GM19467 (cell line): ENCODE measurements at regions not wholly inside any gene's neighbourhood (a gene's known extent, or its start where the extent isn't known, plus 50 kb on each side); places are given as distances from the start of the nearest gene placed in this dataset.
A peak's percentile ranks its signal among the peaks of the same experiment; 100 is the strongest.
"Not testable (repeated sequence)": the region's sequence is repeated elsewhere in the genome, so short reads cannot be mapped to it uniquely, and the experiment has no call there.

Source experiments
- ATAC-seq: cut with Tn5 transposase; IDR thresholded peaks from one replicate; pipeline ENCODE4 v1.9.1; 2021; ENCODE audit warnings: mild to moderate bottlenecking, moderate library complexity; ENCODE audit not compliant: unreplicated experiment

DNA sequence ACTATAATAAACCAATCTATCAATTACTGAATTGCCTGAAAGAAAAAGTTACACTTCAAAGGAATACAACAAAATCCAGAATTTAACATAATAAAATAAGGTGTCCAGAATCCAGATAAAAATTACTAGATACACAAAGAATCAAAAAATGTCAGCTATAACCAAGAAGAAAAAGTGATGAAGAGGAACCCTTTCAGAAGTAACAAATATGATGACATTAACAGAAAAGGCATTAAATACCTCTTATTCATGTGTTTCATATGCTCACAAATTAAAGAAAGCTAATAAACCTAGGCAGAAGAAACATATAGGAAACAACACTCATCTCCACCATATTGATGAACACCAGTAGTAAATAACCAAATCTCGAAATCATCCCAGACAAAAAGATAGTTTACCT lies 722.8 kb downstream of the ADCYAP1 start:
- ATAC-seq, result no peak

DNA sequence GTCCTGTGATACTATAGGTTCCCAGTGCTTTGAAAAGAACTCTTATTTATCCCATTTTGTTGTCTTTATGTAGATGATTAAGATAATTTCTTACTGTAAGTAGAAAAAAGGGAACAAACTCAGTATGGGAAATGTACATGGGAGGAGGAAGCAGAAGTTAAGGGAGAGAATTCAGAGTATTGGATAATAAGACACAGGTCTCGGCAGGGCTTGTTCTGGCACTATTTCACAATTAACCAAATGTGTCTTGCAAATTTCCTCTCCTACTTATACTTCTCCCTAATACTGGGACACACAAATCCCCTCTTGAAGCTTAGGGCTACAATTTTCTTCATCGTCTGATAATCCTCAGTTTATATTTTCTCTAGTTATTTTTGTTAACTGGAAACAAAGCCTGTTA lies 744.0 kb downstream of the ADCYAP1 start:
- no peak for ATAC-seq

DNA sequence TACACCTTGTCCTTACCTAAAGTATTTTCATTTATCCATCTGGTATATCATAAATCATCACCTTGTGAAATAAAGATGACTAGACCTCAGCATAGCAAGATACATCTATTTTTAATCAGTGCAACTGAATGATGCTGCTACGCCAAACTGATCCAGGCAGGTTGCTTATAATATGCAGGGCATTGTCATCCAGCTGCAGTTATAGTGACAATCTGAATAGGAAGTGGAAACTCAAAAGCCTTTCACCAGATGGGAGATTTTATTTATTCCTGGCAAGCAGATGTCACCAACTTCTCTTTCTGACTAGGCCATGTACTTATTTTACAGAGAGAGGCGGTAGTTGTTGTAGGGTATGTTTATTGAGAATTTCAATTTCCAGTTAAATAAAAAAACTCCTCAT lies 747.3 kb downstream of the ADCYAP1 start:
- ATAC-seq, result no peak

DNA sequence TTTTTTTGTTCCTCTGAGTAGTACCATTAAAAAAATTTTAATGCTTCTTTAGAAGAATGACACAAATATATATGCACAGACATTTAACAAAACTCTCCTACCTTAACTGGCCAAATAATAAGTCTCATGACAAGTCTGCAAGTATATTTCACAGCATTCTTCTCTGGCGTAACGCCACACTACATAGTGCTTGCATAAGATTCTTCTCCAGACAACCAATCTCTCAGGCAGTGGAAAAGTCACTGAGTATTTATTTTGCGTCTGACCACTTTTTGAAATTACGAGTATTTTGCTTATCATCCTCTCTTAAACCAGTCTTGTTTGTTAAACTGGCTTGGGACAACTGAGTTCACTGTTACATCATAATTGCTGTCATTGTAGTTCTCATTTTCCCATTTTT lies 749.2 kb downstream of the ADCYAP1 start:
- ATAC-seq, result no peak

GRCh38 chr18:1657876-1658275 lies 753.2 kb downstream of the ADCYAP1 start:
- no peak for ATAC-seq

DNA sequence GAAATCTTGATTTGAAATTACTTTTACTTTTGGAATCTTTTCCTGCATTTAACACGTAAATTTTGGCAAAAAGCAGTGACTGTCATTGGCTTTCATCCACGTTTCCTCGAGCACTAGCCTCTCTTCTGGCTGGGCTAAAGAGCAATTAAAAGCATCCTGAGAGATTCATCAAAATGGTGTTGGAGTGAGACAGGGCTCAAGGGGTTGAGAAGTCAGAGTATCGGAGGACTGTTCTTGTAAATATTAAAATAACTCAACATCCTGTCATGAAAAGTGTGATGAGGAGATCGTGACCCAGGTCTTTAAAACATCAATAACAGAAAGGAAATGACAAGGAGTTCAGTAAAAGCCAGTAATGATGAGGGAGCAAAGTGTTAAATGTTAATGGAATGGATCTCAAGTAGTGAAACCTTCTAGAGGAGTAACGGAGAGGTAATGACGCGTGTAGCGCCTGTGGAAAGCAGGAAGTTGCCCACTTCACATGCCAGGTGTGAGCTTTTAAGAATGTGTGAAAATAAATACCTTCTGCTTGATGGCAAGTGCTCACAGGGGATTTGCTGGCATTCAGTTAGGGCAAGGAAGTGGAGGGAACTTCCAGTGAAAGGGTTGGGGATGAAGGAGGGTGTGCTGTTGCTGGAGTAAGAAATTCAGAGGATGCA lies 754.4 kb downstream of the ADCYAP1 start:
- no peak for ATAC-seq

DNA sequence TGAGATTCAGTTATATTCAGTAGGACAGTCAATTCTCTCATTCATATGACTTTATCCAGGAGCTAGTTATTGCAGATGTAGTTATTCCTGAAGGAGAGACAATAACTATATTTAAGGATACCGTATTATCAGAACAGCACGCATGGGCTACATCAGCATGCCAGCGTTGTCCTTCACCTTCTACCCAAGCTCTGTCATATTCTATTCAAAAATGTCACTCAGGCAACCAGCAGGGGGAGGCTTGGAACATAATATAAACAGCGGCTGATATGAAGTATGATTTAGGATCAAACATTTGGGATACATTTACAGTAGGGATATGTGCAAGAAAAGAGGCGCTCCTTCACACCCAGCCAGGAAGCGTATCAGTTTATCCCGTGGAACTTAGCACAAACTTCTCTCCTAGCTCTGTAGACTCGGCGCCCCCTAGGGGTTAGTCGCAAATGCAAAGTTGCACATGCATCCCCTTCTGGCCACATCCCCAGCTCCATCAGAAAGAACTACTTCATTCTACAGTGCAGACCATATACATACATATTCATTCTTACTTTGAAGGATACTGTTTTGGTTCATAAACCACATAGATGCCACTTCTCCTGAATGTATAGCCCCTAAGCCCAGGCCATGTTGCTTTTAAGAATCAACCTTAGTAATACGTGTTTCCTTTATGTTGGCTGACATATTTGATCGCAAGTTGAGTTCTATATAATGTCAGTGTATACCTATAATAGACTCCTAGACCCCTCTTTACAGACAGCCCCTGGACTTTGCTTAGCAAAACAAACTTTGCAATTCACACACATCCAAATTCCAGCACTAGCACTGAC lies 759.4 kb downstream of the ADCYAP1 start:
- peak; percentile 83 for ATAC-seq

DNA sequence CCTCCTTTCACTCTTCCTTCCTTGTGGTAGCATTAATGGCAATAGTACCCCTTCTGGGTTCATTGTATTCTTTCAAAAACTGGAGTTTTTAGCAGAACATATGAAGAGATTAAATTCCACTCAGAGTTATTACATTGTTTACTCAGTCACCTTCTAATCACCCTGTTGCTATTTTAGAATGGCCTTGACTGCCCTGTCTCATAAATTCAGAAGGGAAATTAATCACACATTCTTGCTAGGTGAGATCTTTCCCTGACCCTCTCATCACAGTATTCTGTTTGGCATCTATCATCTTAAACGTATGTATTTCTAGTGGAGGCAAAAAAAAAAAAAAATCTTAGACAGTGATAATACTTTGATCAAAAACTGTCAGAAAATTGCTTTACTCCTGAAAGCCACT lies 760.4 kb downstream of the ADCYAP1 start:
- no peak for ATAC-seq

- ATAC-seq, result no peak
These were observed 763.6 kb downstream of the ADCYAP1 start for GRCh38 chr18:1668279-1668678.

DNA sequence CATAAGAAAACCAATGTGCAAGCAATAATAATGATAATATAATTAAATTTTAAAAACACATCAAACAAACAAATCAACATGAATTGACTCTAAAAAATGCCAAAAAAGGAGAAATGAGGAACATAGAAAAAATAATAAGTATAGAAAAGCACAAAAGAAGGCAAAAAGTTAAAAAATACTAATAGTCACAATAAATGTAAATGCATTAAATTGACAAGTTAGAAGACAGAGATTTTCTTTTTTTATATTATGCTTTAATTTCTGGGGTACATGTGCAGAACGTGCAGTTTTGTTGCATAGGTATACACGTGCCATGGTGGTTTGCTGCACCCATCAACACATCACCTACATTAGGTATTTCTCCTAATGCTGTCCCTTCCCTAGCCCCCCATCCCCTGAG lies 767.0 kb downstream of the ADCYAP1 start:
- not testable (repeated sequence) for ATAC-seq

DNA sequence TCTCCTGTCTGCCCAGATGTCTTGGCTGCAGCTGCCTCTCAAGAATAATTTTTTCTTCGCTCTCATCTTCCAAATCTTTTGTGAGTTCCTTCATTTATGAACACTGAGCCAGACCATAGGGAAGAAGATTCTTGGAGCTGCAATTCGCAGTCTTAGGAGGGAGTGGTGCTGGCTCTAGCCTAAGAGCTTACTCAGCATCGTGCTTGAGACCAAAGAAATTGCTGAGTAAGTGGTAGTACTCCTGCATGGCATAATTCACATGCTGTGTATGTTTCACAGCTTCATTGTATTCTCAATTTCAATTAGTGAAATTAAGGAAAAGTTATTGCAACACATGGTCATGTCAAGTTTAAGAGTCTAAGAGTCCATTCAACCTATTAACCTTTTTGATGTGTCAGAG lies 771.7 kb downstream of the ADCYAP1 start:
- no peak for ATAC-seq

DNA sequence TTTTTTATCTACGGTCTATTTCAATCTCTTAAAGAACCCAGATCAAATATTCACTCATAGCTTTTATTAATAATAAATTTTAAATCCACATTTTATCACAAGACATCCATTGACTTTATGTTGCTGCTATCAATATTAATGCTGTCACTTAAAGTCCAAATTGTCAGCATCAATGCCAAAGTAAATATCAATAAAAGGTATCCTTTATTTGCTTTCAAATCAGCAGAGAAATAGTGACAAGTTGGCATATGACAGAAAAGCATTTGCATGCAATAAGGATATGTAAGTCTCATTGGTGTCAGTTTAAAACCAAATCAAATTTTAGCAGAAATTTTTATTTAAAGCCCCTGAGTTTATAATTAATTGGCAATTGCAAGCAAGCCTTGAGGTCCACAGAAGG lies 775.4 kb downstream of the ADCYAP1 start:
- ATAC-seq, result no peak

DNA sequence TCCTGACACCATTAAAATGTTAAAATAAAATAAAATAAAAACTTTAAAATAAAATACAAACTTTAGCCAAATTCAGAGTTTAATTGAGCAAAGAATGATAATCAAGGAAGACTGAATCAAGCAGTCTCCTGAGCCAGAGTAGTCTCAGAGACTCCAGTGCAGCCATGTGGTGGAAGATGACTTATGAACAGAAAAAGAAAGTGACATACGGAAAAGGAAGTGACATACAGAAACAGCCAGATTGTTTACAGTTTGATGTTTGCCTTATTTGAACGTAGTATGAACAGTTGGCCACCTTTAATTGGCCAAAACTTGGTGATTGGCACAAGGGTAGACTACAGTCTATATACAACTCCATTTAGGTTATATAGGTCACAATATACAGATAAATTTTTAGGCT lies 787.2 kb downstream of the ADCYAP1 start:
- ATAC-seq, result no peak

- no peak for ATAC-seq
These were observed 803.3 kb downstream of the ADCYAP1 start for GRCh38 chr18:1708006-1708405.

DNA sequence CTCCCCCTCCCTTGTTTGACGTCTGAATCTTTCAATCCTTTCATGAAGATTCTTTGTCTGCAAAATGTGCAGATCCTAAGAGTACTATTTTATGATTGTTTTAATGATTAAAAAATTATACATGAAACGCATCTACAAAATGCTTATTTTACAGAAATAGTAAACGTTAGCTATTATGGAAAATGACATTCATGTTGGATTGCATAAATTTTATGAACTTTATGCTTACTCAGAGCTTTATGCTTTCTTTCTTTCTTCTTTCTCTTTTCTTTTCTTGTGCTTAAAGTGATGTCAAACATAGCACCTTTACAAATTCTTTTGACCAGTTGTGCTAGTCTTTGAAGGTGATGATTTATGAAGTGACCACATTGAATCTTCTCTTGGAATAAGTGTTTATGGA lies 805.4 kb downstream of the ADCYAP1 start:
- no peak for ATAC-seq

DNA sequence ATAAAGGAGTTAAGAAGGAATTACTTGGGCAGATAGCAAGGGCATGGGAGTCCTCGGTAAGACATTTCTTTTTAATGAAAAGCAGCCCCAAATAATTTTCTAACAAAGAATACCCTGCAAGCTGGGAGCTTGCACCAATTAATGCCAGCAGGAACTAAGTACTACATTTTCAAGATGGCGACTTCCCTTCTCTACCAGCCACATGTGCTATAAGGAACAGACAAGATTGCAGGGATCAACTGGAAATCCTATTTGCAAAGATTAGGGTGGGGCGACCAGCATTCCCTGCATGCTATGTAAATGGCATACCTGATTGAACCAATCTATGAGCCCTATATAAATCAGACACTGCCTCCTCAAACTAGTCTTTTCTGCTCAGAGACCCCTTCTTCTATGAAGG lies 827.5 kb downstream of the ADCYAP1 start:
- no peak for ATAC-seq

DNA sequence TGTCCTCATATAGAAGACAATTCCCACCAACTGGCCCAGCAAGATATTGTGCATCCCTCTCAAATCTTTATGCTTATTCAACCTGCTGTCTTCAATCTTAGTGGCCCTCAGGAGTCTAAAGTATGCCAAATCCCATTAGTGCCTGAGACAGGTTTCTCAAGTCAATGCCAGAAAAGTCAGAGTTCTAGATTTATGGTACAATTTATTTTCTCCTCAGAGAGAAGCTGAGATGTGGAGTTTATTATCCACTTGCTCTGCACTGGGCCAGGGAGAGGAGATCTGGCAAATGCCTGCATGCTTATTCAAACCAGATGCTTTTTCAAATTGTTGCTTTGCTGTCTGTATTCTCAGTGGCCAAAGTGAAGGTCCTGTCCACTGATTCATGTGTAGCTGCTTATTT lies 825.2 kb downstream of the METTL4 start:
- ATAC-seq, result no peak

DNA sequence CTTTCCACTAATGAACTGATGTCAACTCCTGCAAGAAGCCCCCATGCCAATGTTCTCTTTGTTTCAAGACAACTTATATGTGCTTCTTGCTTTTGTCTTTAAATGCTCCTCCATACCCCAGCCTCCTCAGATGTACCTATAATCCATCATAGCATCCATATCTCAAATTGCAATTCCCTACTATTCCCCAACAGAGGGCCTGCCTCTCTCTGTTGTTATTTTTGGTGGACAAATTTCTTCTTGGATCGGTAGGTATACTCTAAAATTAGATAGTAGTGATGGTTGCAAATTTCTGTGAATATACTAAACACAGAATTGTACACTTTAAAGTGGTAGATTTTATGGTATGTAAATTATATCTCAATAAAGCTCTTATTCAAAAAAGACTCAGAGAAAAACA lies 820.1 kb downstream of the METTL4 start:
- ATAC-seq, result no peak

DNA sequence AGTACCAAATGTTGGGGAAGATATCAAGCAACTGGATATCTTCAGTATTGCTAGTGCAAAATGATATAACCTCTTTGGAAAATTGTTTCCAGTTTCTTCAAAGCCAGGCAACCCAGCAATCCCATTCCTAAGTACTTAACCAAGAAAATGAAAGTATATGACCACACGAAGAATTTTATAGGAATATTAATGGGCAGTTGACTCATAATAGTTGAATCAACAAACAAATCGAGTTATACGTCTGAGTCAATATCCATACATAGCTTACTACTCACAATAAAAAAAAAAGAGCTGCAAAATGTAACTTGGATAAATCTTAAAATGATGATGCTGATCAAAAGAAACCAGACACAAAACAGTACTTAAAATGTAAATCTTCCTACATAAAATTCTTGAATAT lies 810.4 kb downstream of the METTL4 start:
- no peak for ATAC-seq

DNA sequence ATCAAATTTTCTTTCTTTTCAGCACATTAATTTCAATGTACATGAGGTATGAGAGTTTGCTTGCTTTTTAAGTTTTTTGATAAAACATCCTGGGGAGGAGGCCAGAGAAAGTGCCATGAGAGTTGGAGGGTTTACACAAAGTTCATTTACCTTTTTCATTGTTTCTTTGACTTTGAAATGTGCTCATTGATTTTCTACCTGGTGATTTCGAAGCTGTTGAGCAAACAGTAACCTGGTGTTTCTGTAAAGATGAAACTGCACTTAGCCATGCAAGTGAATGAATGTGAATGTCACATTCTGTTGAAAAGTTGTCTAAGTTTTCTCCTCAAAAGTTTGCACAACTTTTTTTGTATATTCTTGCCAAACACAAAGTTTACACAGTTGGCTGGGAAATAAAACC lies 797.0 kb downstream of the METTL4 start:
- ATAC-seq, result no peak

GRCh38 chr18:1777843-1778242 lies 793.5 kb downstream of the METTL4 start:
- ATAC-seq, result no peak

GRCh38 chr18:1778496-1779178 lies 792.7 kb downstream of the METTL4 start:
- no peak for ATAC-seq
